H1 (cell line): ENCODE measurements at regions not wholly inside any gene's neighbourhood (a gene's known extent, or its start where the extent isn't known, plus 50 kb on each side); places are given as distances from the start of the nearest gene placed in this dataset.

Experiments used
- CHD1 ChIP-seq: IDR thresholded peaks from 2 replicates; pipeline ENCODE4 v1.6.1; 2012; ENCODE audit warnings: low read depth, low read length, improper control_type of control experiment
- CHD7 ChIP-seq: fragments of 300-600 bp; sonication (generic); IDR thresholded peaks from 2 replicates; pipeline ENCODE4 v1.7.1; 2012; ENCODE audit warnings: low read length, moderate library complexity, mild to moderate bottlenecking, inconsistent platforms; ENCODE audit not compliant: insufficient replicate concordance
- MAX ChIP-seq: IDR thresholded peaks from 2 replicates; pipeline ENCODE4 v1.6.1; 2012; ENCODE audit warnings: inconsistent platforms
- SP4 ChIP-seq: IDR thresholded peaks from 2 replicates; pipeline ENCODE4 v1.6.1; 2012; ENCODE audit warnings: low read length, inconsistent platforms

GRCh38 chr1:112141301-112141700 is 151.8 kb upstream of the KCND3 start (continued):
- no peak for TF ChIP-seq CHD7
- no peak for TF ChIP-seq MAX
- no peak for TF ChIP-seq SP4
- TF ChIP-seq CHD1 = no peak
